ENCODE measurements at regions not wholly inside any gene's neighbourhood (a gene's known extent, or its start where the extent isn't known, plus 50 kb on each side); places are given as distances from the start of the nearest gene placed in this dataset.

DNA sequence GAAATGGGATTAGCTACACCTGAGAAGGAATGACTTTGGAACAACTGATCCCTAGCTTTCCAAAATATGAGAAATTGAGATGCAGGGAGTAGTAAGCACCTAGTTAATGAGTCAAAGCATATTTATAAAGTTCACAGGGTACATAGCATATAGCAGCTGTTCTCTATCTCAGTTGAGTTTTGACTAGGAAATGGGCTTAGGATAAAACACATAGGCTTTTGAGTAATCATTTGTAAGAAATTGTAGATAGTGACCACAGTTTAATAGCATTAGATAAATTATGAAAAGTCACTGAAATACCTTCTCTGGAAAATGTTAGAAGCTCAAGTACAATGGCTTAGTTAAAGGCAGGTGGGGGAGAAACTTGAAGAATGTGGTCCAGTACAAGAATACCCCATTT is 444.7 kb upstream of the TNP1 start:
- TF ChIP-seq, protein P1, sequence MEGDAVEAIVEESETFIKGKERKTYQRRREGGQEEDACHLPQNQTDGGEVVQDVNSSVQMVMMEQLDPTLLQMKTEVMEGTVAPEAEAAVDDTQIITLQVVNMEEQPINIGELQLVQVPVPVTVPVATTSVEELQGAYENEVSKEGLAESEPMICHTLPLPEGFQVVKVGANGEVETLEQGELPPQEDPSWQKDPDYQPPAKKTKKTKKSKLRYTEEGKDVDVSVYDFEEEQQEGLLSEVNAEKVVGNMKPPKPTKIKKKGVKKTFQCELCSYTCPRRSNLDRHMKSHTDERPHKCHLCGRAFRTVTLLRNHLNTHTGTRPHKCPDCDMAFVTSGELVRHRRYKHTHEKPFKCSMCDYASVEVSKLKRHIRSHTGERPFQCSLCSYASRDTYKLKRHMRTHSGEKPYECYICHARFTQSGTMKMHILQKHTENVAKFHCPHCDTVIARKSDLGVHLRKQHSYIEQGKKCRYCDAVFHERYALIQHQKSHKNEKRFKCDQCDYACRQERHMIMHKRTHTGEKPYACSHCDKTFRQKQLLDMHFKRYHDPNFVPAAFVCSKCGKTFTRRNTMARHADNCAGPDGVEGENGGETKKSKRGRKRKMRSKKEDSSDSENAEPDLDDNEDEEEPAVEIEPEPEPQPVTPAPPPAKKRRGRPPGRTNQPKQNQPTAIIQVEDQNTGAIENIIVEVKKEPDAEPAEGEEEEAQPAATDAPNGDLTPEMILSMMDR (IDR thresholded peaks at IDR 0.05; ENCODE audit: poor library complexity), result no peak
- TF ChIP-seq EZH2 (IDR thresholded peaks at IDR 0.05; ENCODE audit: borderline replicate concordance) (no peak), EZH2phosphoT487 (IDR thresholded peaks at IDR 0.05; ENCODE audit: low read depth, severe bottlenecking, unreplicated experiment) (no peak)
